Hepatocyte (in vitro differentiated cells): ENCODE measurements at regions not wholly inside any gene's neighbourhood (a gene's known extent, or its start where the extent isn't known, plus 50 kb on each side); places are given as distances from the start of the nearest gene placed in this dataset.

Experiments
- CTCF ChIP-seq: fragments of 200-600 bp; sonication (generic); IDR thresholded peaks from 2 replicates; pipeline ENCODE4 v1.5.1; 2016; ENCODE audit warnings: antibody characterized with exemption, mild to moderate bottlenecking; ENCODE audit not compliant: poor library complexity
- EZH2phosphoT487 ChIP-seq: fragments of 200-600 bp; sonication (generic); IDR thresholded peaks from one replicate; pipeline ENCODE4 v1.6.1; 2018; ENCODE audit warnings: antibody characterized with exemption, mild to moderate bottlenecking, low read depth, moderate library complexity; ENCODE audit not compliant: unreplicated experiment, severe bottlenecking

- TF ChIP-seq EZH2phosphoT487 (no peak), CTCF (no peak)
Measured at GRCh38 chr10:29733323-29733722, 98.6 kb upstream of the SVIL start.
